ENCODE measurements at regions not wholly inside any gene's neighbourhood (a gene's known extent, or its start where the extent isn't known, plus 50 kb on each side); places are given as distances from the start of the nearest gene placed in this dataset.
A peak's percentile ranks its signal among the peaks of the same experiment; 100 is the strongest.

DNA sequence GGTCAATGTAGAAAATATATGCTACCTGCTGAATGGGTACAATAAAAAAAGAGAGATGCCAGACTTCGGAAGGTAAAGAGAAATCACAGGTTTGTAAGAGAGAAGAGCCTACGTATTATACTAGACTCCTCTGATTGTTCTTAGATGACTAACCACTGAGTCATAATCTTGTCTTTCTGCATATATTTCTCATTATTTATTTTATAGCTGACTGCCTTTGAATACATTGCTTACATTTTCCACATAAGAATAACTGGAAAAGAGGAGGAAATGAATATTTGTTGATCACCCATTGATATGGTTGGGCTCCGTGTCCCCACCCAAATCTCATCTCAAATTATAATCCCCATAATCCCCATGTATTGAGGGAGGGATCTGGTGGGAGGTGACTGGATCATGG, 90.3 kb upstream of the RAB27B start:
- Histone ChIP-seq H2BK12ac (ENCODE audit: low read length in 2 of 2) (peak overlapping the region in 1 of 2 experiments; percentile 31), H3K36me3 (ENCODE audit: control insufficient read depth in 1 of 2, insufficient read depth in 2 of 2, low read depth in 1 of 2, low read length in 2 of 2) (no peaks in the 10 kb centered on the region)
- no CpG with 5 or more reads among the region's 3 CpGs for WGBS

GRCh38 chr18:54739476-54739875, 88.8 kb upstream of the RAB27B start:
- no peak overlapping the region for H4K8ac ChIP-seq (ENCODE audit: low read length)
- H3K27me3 ChIP-seq (ENCODE audit: control insufficient read depth in 1 of 2, insufficient read depth in 1 of 2, low read length in 2 of 2) = no peaks in the 10 kb centered on the region
- H2AFZ ChIP-seq (ENCODE audit: low read depth, low read length) = no peak overlapping the region
- H3K4me3 ChIP-seq (ENCODE audit: insufficient read depth in 1 of 2, low read depth in 1 of 2, low read length in 2 of 2) = no peak overlapping the region
- H3K4me2 ChIP-seq (ENCODE audit: low read length, poor library complexity, severe bottlenecking) = no peak overlapping the region
- no peak overlapping the region for H3K27ac ChIP-seq (ENCODE audit: low read length, poor library complexity, severe bottlenecking)
- no peak overlapping the region for H2BK120ac ChIP-seq (ENCODE audit: low read depth, low read length)
- H3K4me1 ChIP-seq (ENCODE audit: control insufficient read depth, insufficient read depth, low read depth, low read length) = no peaks in the 10 kb centered on the region
- no peaks in the 10 kb centered on the region for H3K79me1 ChIP-seq (replicated peaks; ENCODE audit: low read length, poor library complexity, severe bottlenecking)
- H3K23ac ChIP-seq (ENCODE audit: low read length in 2 of 2) = no peak overlapping the region
- WGBS = no CpG with 5 or more reads among the region's 2 CpGs
- H3K18ac ChIP-seq (ENCODE audit: low read depth in 1 of 2, low read length in 2 of 2) = no peak overlapping the region
- no peak overlapping the region for H2BK15ac ChIP-seq (ENCODE audit: low read depth, poor library complexity, severe bottlenecking)
- H2BK12ac ChIP-seq (ENCODE audit: low read length in 2 of 2) = no peak overlapping the region
- H2BK5ac ChIP-seq (ENCODE audit: low read depth, low read length, poor library complexity, severe bottlenecking) = no peak overlapping the region
- no peak overlapping the region for H3K4ac ChIP-seq (ENCODE audit: low read depth in 1 of 2, low read length in 2 of 2)
- H3K36me3 ChIP-seq (ENCODE audit: control insufficient read depth in 1 of 2, insufficient read depth in 2 of 2, low read depth in 1 of 2, low read length in 2 of 2) = no peaks in the 10 kb centered on the region
- DNase-seq = no peak
- H3K9ac ChIP-seq (ENCODE audit: low read length) = no peak overlapping the region
- no peak overlapping the region for H4K91ac ChIP-seq (ENCODE audit: low read length)
- H2AK5ac ChIP-seq (ENCODE audit: low read length, severe bottlenecking) = no peak overlapping the region
- H3K9me3 ChIP-seq (ENCODE audit: control insufficient read depth, low read length) = no peaks in the 10 kb centered on the region
- H3K14ac ChIP-seq (ENCODE audit: low read length in 2 of 2) = no peak overlapping the region

More for the DNA sequence above, 90.3 kb upstream of the RAB27B start:
- no peak overlapping the region for H3K23ac ChIP-seq (ENCODE audit: low read length in 2 of 2)
- peak overlapping the region in 1 of 2 experiments; percentile 8 for H3K18ac ChIP-seq (ENCODE audit: low read depth in 1 of 2, low read length in 2 of 2)
- no peak overlapping the region for H2AK5ac ChIP-seq (ENCODE audit: low read length, severe bottlenecking)
- DNase-seq = peak; percentile 59
- H3K27me3 ChIP-seq (ENCODE audit: control insufficient read depth in 1 of 2, insufficient read depth in 1 of 2, low read length in 2 of 2) = no peaks in the 10 kb centered on the region
- no peak overlapping the region for H3K4me2 ChIP-seq (ENCODE audit: low read length, poor library complexity, severe bottlenecking)
- H3K4me1 ChIP-seq (ENCODE audit: control insufficient read depth, insufficient read depth, low read depth, low read length) = no peaks in the 10 kb centered on the region
- H3K14ac ChIP-seq (ENCODE audit: low read length in 2 of 2) = no peak overlapping the region
- no peak overlapping the region for H2AFZ ChIP-seq (ENCODE audit: low read depth, low read length)
- no peak overlapping the region for H3K4me3 ChIP-seq (ENCODE audit: insufficient read depth in 1 of 2, low read depth in 1 of 2, low read length in 2 of 2)
- no peaks in the 10 kb centered on the region for H3K79me1 ChIP-seq (replicated peaks; ENCODE audit: low read length, poor library complexity, severe bottlenecking)
- no peaks in the 10 kb centered on the region for H3K9me3 ChIP-seq (ENCODE audit: control insufficient read depth, low read length)
- H3K9ac ChIP-seq (ENCODE audit: low read length) = no peak overlapping the region
- no peak overlapping the region for H4K91ac ChIP-seq (ENCODE audit: low read length)
- H2BK120ac ChIP-seq (ENCODE audit: low read depth, low read length) = peak overlapping the region; percentile 27
- no peak overlapping the region for H3K27ac ChIP-seq (ENCODE audit: low read length, poor library complexity, severe bottlenecking)
- no peak overlapping the region for H3K4ac ChIP-seq (ENCODE audit: low read depth in 1 of 2, low read length in 2 of 2)
- no peak overlapping the region for H4K8ac ChIP-seq (ENCODE audit: low read length)
- H2BK15ac ChIP-seq (ENCODE audit: low read depth, poor library complexity, severe bottlenecking) = no peak overlapping the region
- no peak overlapping the region for H2BK5ac ChIP-seq (ENCODE audit: low read depth, low read length, poor library complexity, severe bottlenecking)

GRCh38 chr18:54740136-54740846, 88.0 kb upstream of the RAB27B start:
- Histone ChIP-seq H2BK5ac (ENCODE audit: low read depth, low read length, poor library complexity, severe bottlenecking) (no peak overlapping the region), H3K4me1 (ENCODE audit: control insufficient read depth, insufficient read depth, low read depth, low read length) (no peaks in the 10 kb centered on the region), H2AFZ (ENCODE audit: low read depth, low read length) (no peak overlapping the region), H3K14ac (ENCODE audit: low read length in 2 of 2) (no peak overlapping the region), H3K9me3 (ENCODE audit: control insufficient read depth, low read length) (no peaks in the 10 kb centered on the region), H3K9ac (ENCODE audit: low read length) (no peak overlapping the region), H2BK15ac (ENCODE audit: low read depth, poor library complexity, severe bottlenecking) (no peak overlapping the region), H3K4me3 (ENCODE audit: insufficient read depth in 1 of 2, low read depth in 1 of 2, low read length in 2 of 2) (no peak overlapping the region), H3K18ac (ENCODE audit: low read depth in 1 of 2, low read length in 2 of 2) (no peak overlapping the region), H2BK120ac (ENCODE audit: low read depth, low read length) (no peak overlapping the region), H4K91ac (ENCODE audit: low read length) (no peak overlapping the region), H2AK5ac (ENCODE audit: low read length, severe bottlenecking) (no peak overlapping the region), H3K4me2 (ENCODE audit: low read length, poor library complexity, severe bottlenecking) (no peak overlapping the region), H2BK12ac (ENCODE audit: low read length in 2 of 2) (peak overlapping the region in 1 of 2 experiments; percentile 72), H3K23ac (ENCODE audit: low read length in 2 of 2) (no peak overlapping the region), H3K27ac (ENCODE audit: low read length, poor library complexity, severe bottlenecking) (no peak overlapping the region), H3K36me3 (ENCODE audit: control insufficient read depth in 1 of 2, insufficient read depth in 2 of 2, low read depth in 1 of 2, low read length in 2 of 2) (no peaks in the 10 kb centered on the region), H3K27me3 (ENCODE audit: control insufficient read depth in 1 of 2, insufficient read depth in 1 of 2, low read length in 2 of 2) (no peaks in the 10 kb centered on the region), H3K79me1 (replicated peaks; ENCODE audit: low read length, poor library complexity, severe bottlenecking) (no peaks in the 10 kb centered on the region), H4K8ac (ENCODE audit: low read length) (no peak overlapping the region), H3K4ac (ENCODE audit: low read depth in 1 of 2, low read length in 2 of 2) (no peak overlapping the region)
- WGBS = 100% methylated on average over 1 of the region's 3 CpGs
- peak; percentile 83 for DNase-seq

- H3K4me2 ChIP-seq (ENCODE audit: low read length, poor library complexity, severe bottlenecking) = no peak overlapping the region
- no peak for DNase-seq
- H2BK12ac ChIP-seq (ENCODE audit: low read length in 2 of 2) = peak overlapping the region; percentile 81
- no peak overlapping the region for H2BK120ac ChIP-seq (ENCODE audit: low read depth, low read length)
- no peak overlapping the region for H3K23ac ChIP-seq (ENCODE audit: low read length in 2 of 2)
- H2AFZ ChIP-seq (ENCODE audit: low read depth, low read length) = no peak overlapping the region
- H3K4me1 ChIP-seq (ENCODE audit: control insufficient read depth, insufficient read depth, low read depth, low read length) = no peaks in the 10 kb centered on the region
- no peak overlapping the region for H3K4me3 ChIP-seq (ENCODE audit: insufficient read depth in 1 of 2, low read depth in 1 of 2, low read length in 2 of 2)
- 94% methylated on average over 3 of the region's 4 CpGs for WGBS
- no peak overlapping the region for H2BK15ac ChIP-seq (ENCODE audit: low read depth, poor library complexity, severe bottlenecking)
- H2AK5ac ChIP-seq (ENCODE audit: low read length, severe bottlenecking) = no peak overlapping the region
- H3K27ac ChIP-seq (ENCODE audit: low read length, poor library complexity, severe bottlenecking) = no peak overlapping the region
- no peaks in the 10 kb centered on the region for H3K9me3 ChIP-seq (ENCODE audit: control insufficient read depth, low read length)
- no peak overlapping the region for H4K8ac ChIP-seq (ENCODE audit: low read length)
- H3K18ac ChIP-seq (ENCODE audit: low read depth in 1 of 2, low read length in 2 of 2) = peak overlapping the region in 1 of 2 experiments; percentile 74
- no peak overlapping the region for H4K91ac ChIP-seq (ENCODE audit: low read length)
- H3K79me1 ChIP-seq (replicated peaks; ENCODE audit: low read length, poor library complexity, severe bottlenecking) = no peaks in the 10 kb centered on the region
- peak overlapping the region; percentile 70 to 82 for H3K4ac ChIP-seq (ENCODE audit: low read depth in 1 of 2, low read length in 2 of 2)
- H3K36me3 ChIP-seq (ENCODE audit: control insufficient read depth in 1 of 2, insufficient read depth in 2 of 2, low read depth in 1 of 2, low read length in 2 of 2) = no peaks in the 10 kb centered on the region
- no peak overlapping the region for H3K14ac ChIP-seq (ENCODE audit: low read length in 2 of 2)
- H3K9ac ChIP-seq (ENCODE audit: low read length) = peak overlapping the region; percentile 34
- H2BK5ac ChIP-seq (ENCODE audit: low read depth, low read length, poor library complexity, severe bottlenecking) = no peak overlapping the region
- no peaks in the 10 kb centered on the region for H3K27me3 ChIP-seq (ENCODE audit: control insufficient read depth in 1 of 2, insufficient read depth in 1 of 2, low read length in 2 of 2)
These were observed 86.2 kb upstream of the RAB27B start for GRCh38 chr18:54742120-54742519.

Data from mesenchymal stem cell (in vitro differentiated cells and primary cell).